ENCODE measurements at regions not wholly inside any gene's neighbourhood (a gene's known extent, or its start where the extent isn't known, plus 50 kb on each side); places are given as distances from the start of the nearest gene placed in this dataset.

DNA sequence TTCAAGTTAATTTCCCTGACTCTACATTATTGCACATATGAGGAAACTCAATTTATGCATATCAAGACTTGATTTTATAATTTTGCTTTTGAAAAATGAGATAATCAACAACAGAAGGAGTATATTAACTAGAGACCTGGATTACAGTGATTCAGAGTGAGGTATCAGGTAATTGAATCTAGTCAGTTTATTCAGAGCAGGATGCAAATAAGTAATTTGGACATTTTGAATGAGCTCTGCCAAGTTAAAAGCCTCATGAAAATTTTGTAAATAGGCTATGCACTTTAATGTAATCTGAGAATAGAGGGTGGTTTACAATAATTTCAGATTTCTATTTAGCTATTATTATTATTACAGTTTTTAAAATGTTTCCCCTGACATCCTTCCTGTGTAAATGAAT lies 203.7 kb upstream of the EMCN start (continued):
- TF ChIP-seq, protein P1, sequence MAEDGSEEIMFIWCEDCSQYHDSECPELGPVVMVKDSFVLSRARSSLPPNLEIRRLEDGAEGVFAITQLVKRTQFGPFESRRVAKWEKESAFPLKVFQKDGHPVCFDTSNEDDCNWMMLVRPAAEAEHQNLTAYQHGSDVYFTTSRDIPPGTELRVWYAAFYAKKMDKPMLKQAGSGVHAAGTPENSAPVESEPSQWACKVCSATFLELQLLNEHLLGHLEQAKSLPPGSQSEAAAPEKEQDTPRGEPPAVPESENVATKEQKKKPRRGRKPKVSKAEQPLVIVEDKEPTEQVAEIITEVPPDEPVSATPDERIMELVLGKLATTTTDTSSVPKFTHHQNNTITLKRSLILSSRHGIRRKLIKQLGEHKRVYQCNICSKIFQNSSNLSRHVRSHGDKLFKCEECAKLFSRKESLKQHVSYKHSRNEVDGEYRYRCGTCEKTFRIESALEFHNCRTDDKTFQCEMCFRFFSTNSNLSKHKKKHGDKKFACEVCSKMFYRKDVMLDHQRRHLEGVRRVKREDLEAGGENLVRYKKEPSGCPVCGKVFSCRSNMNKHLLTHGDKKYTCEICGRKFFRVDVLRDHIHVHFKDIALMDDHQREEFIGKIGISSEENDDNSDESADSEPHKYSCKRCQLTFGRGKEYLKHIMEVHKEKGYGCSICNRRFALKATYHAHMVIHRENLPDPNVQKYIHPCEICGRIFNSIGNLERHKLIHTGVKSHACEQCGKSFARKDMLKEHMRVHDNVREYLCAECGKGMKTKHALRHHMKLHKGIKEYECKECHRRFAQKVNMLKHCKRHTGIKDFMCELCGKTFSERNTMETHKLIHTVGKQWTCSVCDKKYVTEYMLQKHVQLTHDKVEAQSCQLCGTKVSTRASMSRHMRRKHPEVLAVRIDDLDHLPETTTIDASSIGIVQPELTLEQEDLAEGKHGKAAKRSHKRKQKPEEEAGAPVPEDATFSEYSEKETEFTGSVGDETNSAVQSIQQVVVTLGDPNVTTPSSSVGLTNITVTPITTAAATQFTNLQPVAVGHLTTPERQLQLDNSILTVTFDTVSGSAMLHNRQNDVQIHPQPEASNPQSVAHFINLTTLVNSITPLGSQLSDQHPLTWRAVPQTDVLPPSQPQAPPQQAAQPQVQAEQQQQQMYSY (CRISPR knock-in tag; IDR thresholded peaks at IDR 0.05), result no peak
- TF ChIP-seq, protein P2, sequence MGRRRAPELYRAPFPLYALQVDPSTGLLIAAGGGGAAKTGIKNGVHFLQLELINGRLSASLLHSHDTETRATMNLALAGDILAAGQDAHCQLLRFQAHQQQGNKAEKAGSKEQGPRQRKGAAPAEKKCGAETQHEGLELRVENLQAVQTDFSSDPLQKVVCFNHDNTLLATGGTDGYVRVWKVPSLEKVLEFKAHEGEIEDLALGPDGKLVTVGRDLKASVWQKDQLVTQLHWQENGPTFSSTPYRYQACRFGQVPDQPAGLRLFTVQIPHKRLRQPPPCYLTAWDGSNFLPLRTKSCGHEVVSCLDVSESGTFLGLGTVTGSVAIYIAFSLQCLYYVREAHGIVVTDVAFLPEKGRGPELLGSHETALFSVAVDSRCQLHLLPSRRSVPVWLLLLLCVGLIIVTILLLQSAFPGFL (CRISPR knock-in tag; IDR thresholded peaks at IDR 0.05; ENCODE audit: borderline replicate concordance), result no peak
- no peak for TF ChIP-seq NR2C2 (CRISPR knock-in tag; IDR thresholded peaks at IDR 0.05)
- TF ChIP-seq HMGA2 (CRISPR knock-in tag; IDR thresholded peaks at IDR 0.05), result no peak
- TF ChIP-seq, protein P3, sequence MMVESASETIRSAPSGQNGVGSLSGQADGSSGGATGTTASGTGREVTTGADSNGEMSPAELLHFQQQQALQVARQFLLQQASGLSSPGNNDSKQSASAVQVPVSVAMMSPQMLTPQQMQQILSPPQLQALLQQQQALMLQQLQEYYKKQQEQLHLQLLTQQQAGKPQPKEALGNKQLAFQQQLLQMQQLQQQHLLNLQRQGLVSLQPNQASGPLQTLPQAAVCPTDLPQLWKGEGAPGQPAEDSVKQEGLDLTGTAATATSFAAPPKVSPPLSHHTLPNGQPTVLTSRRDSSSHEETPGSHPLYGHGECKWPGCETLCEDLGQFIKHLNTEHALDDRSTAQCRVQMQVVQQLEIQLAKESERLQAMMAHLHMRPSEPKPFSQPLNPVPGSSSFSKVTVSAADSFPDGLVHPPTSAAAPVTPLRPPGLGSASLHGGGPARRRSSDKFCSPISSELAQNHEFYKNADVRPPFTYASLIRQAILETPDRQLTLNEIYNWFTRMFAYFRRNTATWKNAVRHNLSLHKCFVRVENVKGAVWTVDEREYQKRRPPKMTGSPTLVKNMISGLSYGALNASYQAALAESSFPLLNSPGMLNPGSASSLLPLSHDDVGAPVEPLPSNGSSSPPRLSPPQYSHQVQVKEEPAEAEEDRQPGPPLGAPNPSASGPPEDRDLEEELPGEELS (CRISPR knock-in tag; IDR thresholded peaks at IDR 0.05), result no peak
- TF ChIP-seq NFYB (CRISPR knock-in tag; conservative IDR thresholded peaks at IDR 0.05; ENCODE audit: low read depth), result no peak
- TF ChIP-seq, protein P4, sequence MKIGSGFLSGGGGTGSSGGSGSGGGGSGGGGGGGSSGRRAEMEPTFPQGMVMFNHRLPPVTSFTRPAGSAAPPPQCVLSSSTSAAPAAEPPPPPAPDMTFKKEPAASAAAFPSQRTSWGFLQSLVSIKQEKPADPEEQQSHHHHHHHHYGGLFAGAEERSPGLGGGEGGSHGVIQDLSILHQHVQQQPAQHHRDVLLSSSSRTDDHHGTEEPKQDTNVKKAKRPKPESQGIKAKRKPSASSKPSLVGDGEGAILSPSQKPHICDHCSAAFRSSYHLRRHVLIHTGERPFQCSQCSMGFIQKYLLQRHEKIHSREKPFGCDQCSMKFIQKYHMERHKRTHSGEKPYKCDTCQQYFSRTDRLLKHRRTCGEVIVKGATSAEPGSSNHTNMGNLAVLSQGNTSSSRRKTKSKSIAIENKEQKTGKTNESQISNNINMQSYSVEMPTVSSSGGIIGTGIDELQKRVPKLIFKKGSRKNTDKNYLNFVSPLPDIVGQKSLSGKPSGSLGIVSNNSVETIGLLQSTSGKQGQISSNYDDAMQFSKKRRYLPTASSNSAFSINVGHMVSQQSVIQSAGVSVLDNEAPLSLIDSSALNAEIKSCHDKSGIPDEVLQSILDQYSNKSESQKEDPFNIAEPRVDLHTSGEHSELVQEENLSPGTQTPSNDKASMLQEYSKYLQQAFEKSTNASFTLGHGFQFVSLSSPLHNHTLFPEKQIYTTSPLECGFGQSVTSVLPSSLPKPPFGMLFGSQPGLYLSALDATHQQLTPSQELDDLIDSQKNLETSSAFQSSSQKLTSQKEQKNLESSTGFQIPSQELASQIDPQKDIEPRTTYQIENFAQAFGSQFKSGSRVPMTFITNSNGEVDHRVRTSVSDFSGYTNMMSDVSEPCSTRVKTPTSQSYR (CRISPR knock-in tag; IDR thresholded peaks at IDR 0.05), result no peak
- TF ChIP-seq TP53 (CRISPR knock-in tag; IDR thresholded peaks at IDR 0.05), result no peak
- TF ChIP-seq, protein P5, sequence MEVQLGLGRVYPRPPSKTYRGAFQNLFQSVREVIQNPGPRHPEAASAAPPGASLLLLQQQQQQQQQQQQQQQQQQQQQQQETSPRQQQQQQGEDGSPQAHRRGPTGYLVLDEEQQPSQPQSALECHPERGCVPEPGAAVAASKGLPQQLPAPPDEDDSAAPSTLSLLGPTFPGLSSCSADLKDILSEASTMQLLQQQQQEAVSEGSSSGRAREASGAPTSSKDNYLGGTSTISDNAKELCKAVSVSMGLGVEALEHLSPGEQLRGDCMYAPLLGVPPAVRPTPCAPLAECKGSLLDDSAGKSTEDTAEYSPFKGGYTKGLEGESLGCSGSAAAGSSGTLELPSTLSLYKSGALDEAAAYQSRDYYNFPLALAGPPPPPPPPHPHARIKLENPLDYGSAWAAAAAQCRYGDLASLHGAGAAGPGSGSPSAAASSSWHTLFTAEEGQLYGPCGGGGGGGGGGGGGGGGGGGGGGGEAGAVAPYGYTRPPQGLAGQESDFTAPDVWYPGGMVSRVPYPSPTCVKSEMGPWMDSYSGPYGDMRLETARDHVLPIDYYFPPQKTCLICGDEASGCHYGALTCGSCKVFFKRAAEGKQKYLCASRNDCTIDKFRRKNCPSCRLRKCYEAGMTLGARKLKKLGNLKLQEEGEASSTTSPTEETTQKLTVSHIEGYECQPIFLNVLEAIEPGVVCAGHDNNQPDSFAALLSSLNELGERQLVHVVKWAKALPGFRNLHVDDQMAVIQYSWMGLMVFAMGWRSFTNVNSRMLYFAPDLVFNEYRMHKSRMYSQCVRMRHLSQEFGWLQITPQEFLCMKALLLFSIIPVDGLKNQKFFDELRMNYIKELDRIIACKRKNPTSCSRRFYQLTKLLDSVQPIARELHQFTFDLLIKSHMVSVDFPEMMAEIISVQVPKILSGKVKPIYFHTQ (CRISPR knock-in tag; IDR thresholded peaks at IDR 0.05), result no peak
- TF ChIP-seq, protein P6, sequence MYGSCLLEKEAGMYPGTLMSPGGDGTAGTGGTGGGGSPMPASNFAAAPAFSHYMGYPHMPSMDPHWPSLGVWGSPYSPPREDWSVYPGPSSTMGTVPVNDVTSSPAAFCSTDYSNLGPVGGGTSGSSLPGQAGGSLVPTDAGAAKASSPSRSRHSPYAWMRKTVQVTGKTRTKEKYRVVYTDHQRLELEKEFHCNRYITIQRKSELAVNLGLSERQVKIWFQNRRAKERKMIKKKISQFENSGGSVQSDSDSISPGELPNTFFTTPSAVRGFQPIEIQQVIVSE (CRISPR knock-in tag; IDR thresholded peaks at IDR 0.05; ENCODE audit: borderline replicate concordance), result no peak
- TF ChIP-seq ZNF423 (CRISPR knock-in tag; IDR thresholded peaks at IDR 0.05), result no peak
- TF ChIP-seq NFATC4 (CRISPR knock-in tag; IDR thresholded peaks at IDR 0.05), result no peak
- TF ChIP-seq, protein P7, sequence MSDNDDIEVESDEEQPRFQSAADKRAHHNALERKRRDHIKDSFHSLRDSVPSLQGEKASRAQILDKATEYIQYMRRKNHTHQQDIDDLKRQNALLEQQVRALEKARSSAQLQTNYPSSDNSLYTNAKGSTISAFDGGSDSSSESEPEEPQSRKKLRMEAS (CRISPR knock-in tag; IDR thresholded peaks at IDR 0.05), result no peak
- TF ChIP-seq, protein P8, sequence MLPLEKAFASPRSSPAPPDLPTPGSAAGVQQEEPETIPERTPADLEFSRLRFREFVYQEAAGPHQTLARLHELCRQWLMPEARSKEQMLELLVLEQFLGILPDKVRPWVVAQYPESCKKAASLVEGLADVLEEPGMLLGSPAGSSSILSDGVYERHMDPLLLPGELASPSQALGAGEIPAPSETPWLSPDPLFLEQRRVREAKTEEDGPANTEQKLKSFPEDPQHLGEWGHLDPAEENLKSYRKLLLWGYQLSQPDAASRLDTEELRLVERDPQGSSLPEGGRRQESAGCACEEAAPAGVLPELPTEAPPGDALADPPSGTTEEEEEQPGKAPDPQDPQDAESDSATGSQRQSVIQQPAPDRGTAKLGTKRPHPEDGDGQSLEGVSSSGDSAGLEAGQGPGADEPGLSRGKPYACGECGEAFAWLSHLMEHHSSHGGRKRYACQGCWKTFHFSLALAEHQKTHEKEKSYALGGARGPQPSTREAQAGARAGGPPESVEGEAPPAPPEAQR (CRISPR knock-in tag; IDR thresholded peaks at IDR 0.05), result no peak
- TF ChIP-seq ESRRA (CRISPR knock-in tag; IDR thresholded peaks at IDR 0.05; ENCODE audit: borderline replicate concordance), result no peak
